ENCODE measurements at regions not wholly inside any gene's neighbourhood (a gene's known extent, or its start where the extent isn't known, plus 50 kb on each side); places are given as distances from the start of the nearest gene placed in this dataset.

GRCh38 chr10:113348694-113349093, 204.2 kb upstream of the HABP2 start:
- Histone ChIP-seq H3K27ac (ENCODE audit: extremely low read depth, low read depth, low read length) (no peak overlapping the region), H3K79me2 (ENCODE audit: control insufficient read depth, insufficient read depth, low read length) (no peaks in the 10 kb centered on the region), H4K20me1 (replicated peaks; ENCODE audit: control insufficient read depth, insufficient read depth, low read length) (no peaks in the 10 kb centered on the region), H3K9ac (ENCODE audit: insufficient read depth in 1 of 2, low read depth in 2 of 2, low read length in 2 of 2) (no peak overlapping the region), H3K4me2 (ENCODE audit: insufficient read depth, low read length) (no peak overlapping the region), H3K36me3 (ENCODE audit: control insufficient read depth, insufficient read depth, low read length) (no peaks in the 10 kb centered on the region), H3K27me3 (ENCODE audit: control insufficient read depth in 2 of 2, insufficient read depth in 2 of 2, low read length in 2 of 2) (no peaks in the 10 kb centered on the region), H3K4me3 (no peak overlapping the region), H3K4me1 (replicated peaks in 1 of 2; ENCODE audit: control insufficient read depth in 2 of 2, insufficient read depth in 2 of 2, low read length in 2 of 2) (no peaks in the 10 kb centered on the region), H2AFZ (ENCODE audit: low read depth, low read length) (no peak overlapping the region), H3K9me3 (replicated peaks; ENCODE audit: control insufficient read depth, insufficient read depth, low read depth, low read length) (no peaks in the 10 kb centered on the region), H3K9me1 (ENCODE audit: control insufficient read depth, insufficient read depth, low read length) (no peaks in the 10 kb centered on the region)
- CTCF ChIA-PET (ENCODE audit: low intra/inter-chr PET ratio) = interaction anchor here (0.7 kb wide), 1 partner anchor 782 kb away, joined by 3 read pairs; no protein-coding TSS in a partner anchor
- FAIRE-seq (no peak), ATAC-seq (no peak), DNase-seq (ENCODE audit: extremely low read depth in 1 of 4, low spot score in 3 of 4) (no peak)
- intact Hi-C loops (cut with micrococcal nuclease) (no loop called here), in situ Hi-C loops (cut with MboI) (no loop called here)
- 3% methylated on average over 7 of the region's 7 CpGs for WGBS (ENCODE audit: insufficient coverage, low coverage, missing lambda C conversion rate)
- 0 out of 2 replicates have a peak, but pooled peaks have one; percentile 58 for TF ChIP-seq ZNF707 (CRISPR knock-in tag; conservative IDR thresholded peaks at IDR 0.05)
- TF ChIP-seq DDX20 (tag; IDR thresholded peaks at IDR 0.05; ENCODE audit: low read depth) = no peak
- no peak for TF ChIP-seq ZKSCAN1 (IDR thresholded peaks at IDR 0.05; ENCODE audit: low read depth, low read length)
- TF ChIP-seq POLR2AphosphoS5 (IDR thresholded peaks at IDR 0.05; ENCODE audit: control insufficient read depth, insufficient read depth, low read depth, low read length) = no peak
- POLR2A ChIA-PET = no interaction called here
- BruUV-seq (replicated peaks) = no TSS peak

- ChIA-PET CTCF (ENCODE audit: low intra/inter-chr PET ratio) (interaction anchor here (0.5 kb wide), 1 partner anchor 662 kb away, joined by 3 read pairs; no protein-coding TSS in a partner anchor), POLR2A (no interaction called here)
- Histone ChIP-seq H4K20me1 (replicated peaks; ENCODE audit: control insufficient read depth, insufficient read depth, low read length) (no peaks in the 10 kb centered on the region), H2AFZ (ENCODE audit: low read depth, low read length) (no peak overlapping the region), H3K27ac (ENCODE audit: extremely low read depth, low read depth, low read length) (no peak overlapping the region), H3K36me3 (ENCODE audit: control insufficient read depth, insufficient read depth, low read length) (no peaks in the 10 kb centered on the region), H3K79me2 (ENCODE audit: control insufficient read depth, insufficient read depth, low read length) (no peaks in the 10 kb centered on the region), H3K27me3 (ENCODE audit: control insufficient read depth in 2 of 2, insufficient read depth in 2 of 2, low read length in 2 of 2) (peaks cover 0 to 5% of the 10 kb centered on the region in 2 experiments; a peak in 2 of 5 replicates), H3K9me1 (ENCODE audit: control insufficient read depth, insufficient read depth, low read length) (no peaks in the 10 kb centered on the region), H3K9me3 (replicated peaks; ENCODE audit: control insufficient read depth, insufficient read depth, low read depth, low read length) (no peaks in the 10 kb centered on the region), H3K4me1 (replicated peaks in 1 of 2; ENCODE audit: control insufficient read depth in 2 of 2, insufficient read depth in 2 of 2, low read length in 2 of 2) (no peaks in the 10 kb centered on the region), H3K4me2 (ENCODE audit: insufficient read depth, low read length) (no peak overlapping the region), H3K4me3 (no peak overlapping the region), H3K9ac (ENCODE audit: insufficient read depth in 1 of 2, low read depth in 2 of 2, low read length in 2 of 2) (no peak overlapping the region)
- in situ Hi-C loops (cut with MboI) (no loop called here), intact Hi-C loops (cut with micrococcal nuclease) (no loop called here)
- 1% methylated on average over 9 of the region's 11 CpGs for WGBS (ENCODE audit: insufficient coverage, low coverage, missing lambda C conversion rate)
- FAIRE-seq = no peak
- no peak for ATAC-seq
- no TSS peak for BruUV-seq (replicated peaks)
- no peak for DNase-seq (ENCODE audit: extremely low read depth in 1 of 4, low spot score in 3 of 4)
- TF ChIP-seq TFE3 (CRISPR knock-in tag; IDR thresholded peaks at IDR 0.05) (no peak), ATF3 (IDR thresholded peaks at IDR 0.05) (0 out of 2 replicates have a peak, but pooled peaks have one; percentile 8), ATF3 (CRISPR knock-in tag; conservative IDR thresholded peaks at IDR 0.05) (no peak), MEIS2 (IDR thresholded peaks at IDR 0.05; ENCODE audit: partially characterized antibody) (peak; percentile 31)
Observed at GRCh38 chr10:113350311-113351040, 202.4 kb upstream of the HABP2 start.

Measured in K562 (cell line).